Common myeloid progenitor, CD34-positive (primary cell): ENCODE measurements at regions not wholly inside any gene's neighbourhood (a gene's known extent, or its start where the extent isn't known, plus 50 kb on each side); places are given as distances from the start of the nearest gene placed in this dataset.

Source experiments
- CTCF ChIA-PET: fragments of 350-600 bp; sonication (Branson Sonifier 250); formaldehyde crosslinking; loops from one replicate; lab custom pipeline; 2021; ENCODE audit warnings: antibody characterized with exemption; lab: Charles Lee
- POLR2A ChIA-PET: fragments of 350-600 bp; sonication (Branson Sonifier 250); formaldehyde crosslinking; loops from one replicate; lab custom pipeline; 2021; ENCODE audit warnings: antibody characterized with exemption; lab: Charles Lee
- DNase-seq, 3 donors: peaks; one replicate each; pipeline versions ENCODE4 v3.0.0 to v3.0.0-alpha.2; 2013
- H3K27ac ChIP-seq, 2 experiments: 1 replicate in 1 of 2; 2 replicates in 1 of 2; pipeline ENCODE4 v1.7.0; 2013; ENCODE audit warnings: inconsistent platforms in 2 of 2, low read length in 2 of 2, mild to moderate bottlenecking in 2 of 2, low read depth in 1 of 2, moderate library complexity in 1 of 2; ENCODE audit not compliant: severe bottlenecking in 2 of 2, insufficient read depth in 1 of 2, poor library complexity in 1 of 2
- H3K27me3 ChIP-seq, 5 experiments: replicated peaks in 2 of 5; 1 replicate in 3 of 5; 2 replicates in 2 of 5; pipeline versions ENCODE4 v1.6.1 to v1.7.0; 2013; ENCODE audit warnings: low read length in 4 of 5, mild to moderate bottlenecking in 2 of 5, moderate library complexity in 2 of 5, inconsistent platforms in 1 of 5; ENCODE audit not compliant: insufficient read depth in 5 of 5, control insufficient read depth in 4 of 5
- H3K36me3 ChIP-seq, 4 experiments: 1 replicate in 2 of 4; 2 replicates in 2 of 4; pipeline versions ENCODE4 v1.6.1 to v1.7.0; 2013; ENCODE audit warnings: low read length in 3 of 4, control low read depth in 1 of 4, mild to moderate bottlenecking in 1 of 4; ENCODE audit not compliant: control insufficient read depth in 4 of 4, insufficient read depth in 4 of 4
- H3K4me1 ChIP-seq, 4 experiments: 1 replicate in 3 of 4; 2 replicates in 1 of 4; pipeline versions ENCODE4 v1.6.1 to v1.7.1; 2013; ENCODE audit warnings: low read length in 3 of 4, mild to moderate bottlenecking in 3 of 4, control low read depth in 1 of 4, inconsistent platforms in 1 of 4, moderate library complexity in 1 of 4; ENCODE audit not compliant: control insufficient read depth in 4 of 4, insufficient read depth in 4 of 4; ENCODE audit errors: control extremely low read depth in 1 of 4
- H3K4me3 ChIP-seq, 7 experiments: 1 replicate in 4 of 7; 2 replicates in 3 of 7; pipeline versions ENCODE4 v1.5.1 to v1.7.0; 2013; ENCODE audit warnings: mild to moderate bottlenecking in 7 of 7, low read length in 6 of 7, moderate library complexity in 6 of 7, inconsistent platforms in 2 of 7, low read depth in 2 of 7, control low read depth in 1 of 7; ENCODE audit not compliant: insufficient read depth in 4 of 7, control insufficient read depth in 1 of 7; ENCODE audit errors: extremely low read depth in 1 of 7
- H3K9me3 ChIP-seq, 5 experiments: 1 replicate in 4 of 5; 2 replicates in 1 of 5; pipeline versions ENCODE4 v1.6.1 to v1.7.1; 2013; ENCODE audit warnings: low read length in 4 of 5, mild to moderate bottlenecking in 2 of 5, inconsistent platforms in 1 of 5, low read depth in 1 of 5, moderate library complexity in 1 of 5; ENCODE audit not compliant: control insufficient read depth in 4 of 5, insufficient read depth in 2 of 5; ENCODE audit errors: control extremely low read depth in 1 of 5
- WGBS: methylation state at CpG from one replicate; pipeline ENCODE4 v1.1.5; 2013; ENCODE audit not compliant: insufficient coverage; 5-methylcytosine and 5-hydroxymethylcytosine counted together

DNA sequence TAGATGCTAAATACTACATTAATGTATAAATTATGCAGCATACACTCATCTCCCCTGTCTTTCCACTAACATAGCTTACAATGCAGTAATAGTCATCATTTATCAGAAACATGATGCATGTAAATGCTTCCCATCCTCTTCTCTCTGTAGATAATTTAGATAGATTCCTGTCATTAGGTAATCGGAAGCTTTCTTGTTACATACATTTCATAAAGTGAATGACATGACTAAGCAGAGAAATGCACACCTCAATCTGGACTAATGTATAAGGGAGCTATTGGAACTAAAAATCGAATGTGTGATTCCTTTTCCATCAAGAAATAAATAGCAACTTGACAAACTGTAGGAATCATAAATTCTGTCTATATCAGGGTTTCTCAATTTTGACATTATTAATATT is 273.4 kb downstream of the RASSF9 start:
- WGBS, result no CpG with 5 or more reads among the region's 2 CpGs

DNA sequence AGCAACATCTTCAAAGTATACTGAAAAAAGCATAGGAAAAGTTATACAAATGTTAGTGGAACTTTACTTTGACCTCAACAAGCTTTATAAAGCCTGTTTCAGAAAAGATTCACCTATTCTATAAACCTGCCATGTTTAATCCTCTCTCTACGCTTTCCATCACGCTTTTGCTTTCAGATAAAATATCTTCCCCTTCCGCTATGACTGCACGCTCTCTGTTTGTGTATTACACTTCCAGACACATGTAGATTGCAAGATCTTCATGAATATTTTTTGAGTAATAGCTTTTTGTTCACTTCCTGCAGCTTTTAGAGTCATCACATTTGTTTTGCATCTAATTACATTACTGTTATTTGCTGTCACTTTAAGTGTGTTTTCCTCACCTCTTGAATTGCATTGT is 271.4 kb downstream of the RASSF9 start:
- WGBS, result no CpG with 5 or more reads among the region's 4 CpGs
- no peaks in the 10 kb centered on the region for H3K9me3 ChIP-seq
- DNase-seq, result no peak
- no peak overlapping the region for H3K27ac ChIP-seq
- no peaks in the 10 kb centered on the region for H3K4me1 ChIP-seq
- no peaks in the 10 kb centered on the region for H3K27me3 ChIP-seq
- ChIA-PET POLR2A (no interaction called here), CTCF (interaction anchor here (1.0 to 1.3 kb wide), 3 partner anchors 10 to 303 kb away, joined by 3 to 6 read pairs (median 4); no protein-coding TSS in a partner anchor)
- H3K4me3 ChIP-seq, result no peak overlapping the region
- no peaks in the 10 kb centered on the region for H3K36me3 ChIP-seq

More for the DNA sequence above, 273.4 kb downstream of the RASSF9 start:
- no peak for DNase-seq
- Histone ChIP-seq H3K36me3 (no peaks in the 10 kb centered on the region), H3K9me3 (no peaks in the 10 kb centered on the region), H3K27ac (no peak overlapping the region), H3K27me3 (no peaks in the 10 kb centered on the region), H3K4me3 (no peak overlapping the region), H3K4me1 (no peaks in the 10 kb centered on the region)
- ChIA-PET POLR2A (no interaction called here), CTCF (interaction anchor here (1.1 to 1.2 kb wide), 3 partner anchors 12 to 308 kb away, joined by 3 read pairs; no protein-coding TSS in a partner anchor)

GRCh38 chr12:85568395-85569103 is 267.7 kb downstream of the RASSF9 start:
- no peaks in the 10 kb centered on the region for H3K27me3 ChIP-seq
- no peak overlapping the region for H3K4me3 ChIP-seq
- no peaks in the 10 kb centered on the region for H3K4me1 ChIP-seq
- DNase-seq, result no peak
- CTCF ChIA-PET, result interaction anchor here (1.0 to 2.9 kb wide), 2 partner anchors 299 kb away, joined by 5 to 15 read pairs; no protein-coding TSS in a partner anchor
- H3K27ac ChIP-seq, result no peak overlapping the region
- 94% methylated on average over 3 of the region's 6 CpGs for WGBS
- H3K9me3 ChIP-seq, result no peaks in the 10 kb centered on the region
- H3K36me3 ChIP-seq, result no peaks in the 10 kb centered on the region
- POLR2A ChIA-PET, result no interaction called here

DNA sequence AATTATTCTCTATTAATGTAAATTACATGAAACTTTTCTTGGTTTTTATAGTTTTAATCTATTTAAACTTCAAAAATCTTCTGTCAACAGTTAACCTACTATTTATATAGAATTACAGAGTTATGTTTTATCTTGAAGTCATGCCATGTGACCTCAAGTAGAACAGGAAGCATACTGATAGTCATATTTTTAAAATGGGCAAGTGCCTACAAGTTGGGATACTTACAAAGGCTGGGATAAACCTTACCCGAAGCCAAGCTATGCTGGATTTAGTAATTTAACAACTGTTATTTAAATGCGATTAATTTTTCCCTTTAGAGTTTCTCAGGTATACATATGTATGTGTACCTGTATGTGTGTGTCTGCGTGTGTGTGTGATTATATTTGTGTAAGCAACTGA is 266.9 kb downstream of the RASSF9 start:
- ChIA-PET POLR2A (no interaction called here), CTCF (interaction anchor here (2.9 kb wide), 1 partner anchor 298 kb away, joined by 15 read pairs; no protein-coding TSS in a partner anchor)
- H3K4me3 ChIP-seq, result no peak overlapping the region
- no peaks in the 10 kb centered on the region for H3K9me3 ChIP-seq
- no peaks in the 10 kb centered on the region for H3K4me1 ChIP-seq
- no peak overlapping the region for H3K27ac ChIP-seq
- H3K36me3 ChIP-seq, result no peaks in the 10 kb centered on the region
- H3K27me3 ChIP-seq, result no peaks in the 10 kb centered on the region
- DNase-seq, result no peak
- 100% methylated on average over 1 of the region's 3 CpGs for WGBS

GRCh38 chr12:85572956-85573355 is 263.3 kb downstream of the RASSF9 start:
- POLR2A ChIA-PET, result no interaction called here
- DNase-seq, result no peak
- no peaks in the 10 kb centered on the region for H3K9me3 ChIP-seq
- peaks cover 0 to 2% (median 0%) of the 10 kb centered on the region in 4 experiments for H3K4me1 ChIP-seq
- CTCF ChIA-PET, result interaction anchor here (2.1 kb wide), 1 partner anchor 295 kb away, joined by 10 read pairs; no protein-coding TSS in a partner anchor
- no peak overlapping the region for H3K27ac ChIP-seq
- H3K4me3 ChIP-seq, result no peak overlapping the region
- no peaks in the 10 kb centered on the region for H3K36me3 ChIP-seq
- WGBS, result no CpG with 5 or more reads among the region's 1 CpG
- no peaks in the 10 kb centered on the region for H3K27me3 ChIP-seq

- WGBS, result 100% methylated on average over 1 of the region's 3 CpGs
- Histone ChIP-seq H3K9me3 (no peaks in the 10 kb centered on the region), H3K4me1 (peaks cover 0 to 2% (median 0%) of the 10 kb centered on the region in 4 experiments), H3K4me3 (no peak overlapping the region), H3K36me3 (no peaks in the 10 kb centered on the region), H3K27me3 (no peaks in the 10 kb centered on the region), H3K27ac (no peak overlapping the region)
- CTCF ChIA-PET, result interaction anchor here (1.2 to 7.2 kb wide), 6 partner anchors 17 to 296 kb away, joined by 3 to 136 read pairs (median 5); partner anchors contain the start of gene NTS
- POLR2A ChIA-PET, result no interaction called here
- DNase-seq, result no peak
These were observed 262.5 kb downstream of the RASSF9 start for GRCh38 chr12:85573635-85574214.

- ChIA-PET CTCF (interaction anchor here (0.6 to 7.2 kb wide), 19 partner anchors 10 to 307 kb away, joined by 3 to 136 read pairs (median 5); partner anchors contain the start of genes NTS and RASSF9), POLR2A (no interaction called here)
- no peaks in the 10 kb centered on the region for H3K36me3 ChIP-seq
- DNase-seq, result no peak
- no peaks in the 10 kb centered on the region for H3K27me3 ChIP-seq
- H3K4me1 ChIP-seq, result peaks cover 0 to 2% (median 0%) of the 10 kb centered on the region in 4 experiments
- H3K9me3 ChIP-seq, result no peaks in the 10 kb centered on the region
- H3K4me3 ChIP-seq, result no peak overlapping the region
- H3K27ac ChIP-seq, result no peak overlapping the region
- no CpG with 5 or more reads among the region's 3 CpGs for whole genome bisulfite sequencing
These were observed 261.9 kb downstream of the RASSF9 start for GRCh38 chr12:85574291-85574690.
